ENCODE measurements at regions not wholly inside any gene's neighbourhood (a gene's known extent, or its start where the extent isn't known, plus 50 kb on each side); places are given as distances from the start of the nearest gene placed in this dataset.

DNA sequence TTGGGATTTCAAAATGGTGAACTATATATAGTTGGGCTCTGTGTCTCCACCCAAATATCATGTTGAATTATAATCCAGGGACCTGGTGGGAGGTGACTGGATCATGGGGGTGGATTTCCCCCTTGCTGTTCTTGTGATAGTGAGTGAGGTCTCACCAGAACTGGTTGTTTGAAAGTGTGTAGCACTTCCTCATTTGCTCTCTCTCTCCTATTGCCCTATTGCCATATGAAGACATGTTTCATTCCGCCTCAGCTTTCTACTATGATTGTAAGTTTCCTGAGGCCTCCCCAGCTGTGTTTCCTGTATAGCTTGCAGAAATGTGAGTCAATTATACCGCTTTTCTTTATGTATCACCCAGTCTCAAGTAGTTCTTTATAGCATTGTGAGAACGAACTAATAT, 545.6 kb downstream of the TRAM1L1 start:
- TF ChIP-seq POLR2A (IDR thresholded peaks at IDR 0.05): no peak
- TF ChIP-seq, protein P1, sequence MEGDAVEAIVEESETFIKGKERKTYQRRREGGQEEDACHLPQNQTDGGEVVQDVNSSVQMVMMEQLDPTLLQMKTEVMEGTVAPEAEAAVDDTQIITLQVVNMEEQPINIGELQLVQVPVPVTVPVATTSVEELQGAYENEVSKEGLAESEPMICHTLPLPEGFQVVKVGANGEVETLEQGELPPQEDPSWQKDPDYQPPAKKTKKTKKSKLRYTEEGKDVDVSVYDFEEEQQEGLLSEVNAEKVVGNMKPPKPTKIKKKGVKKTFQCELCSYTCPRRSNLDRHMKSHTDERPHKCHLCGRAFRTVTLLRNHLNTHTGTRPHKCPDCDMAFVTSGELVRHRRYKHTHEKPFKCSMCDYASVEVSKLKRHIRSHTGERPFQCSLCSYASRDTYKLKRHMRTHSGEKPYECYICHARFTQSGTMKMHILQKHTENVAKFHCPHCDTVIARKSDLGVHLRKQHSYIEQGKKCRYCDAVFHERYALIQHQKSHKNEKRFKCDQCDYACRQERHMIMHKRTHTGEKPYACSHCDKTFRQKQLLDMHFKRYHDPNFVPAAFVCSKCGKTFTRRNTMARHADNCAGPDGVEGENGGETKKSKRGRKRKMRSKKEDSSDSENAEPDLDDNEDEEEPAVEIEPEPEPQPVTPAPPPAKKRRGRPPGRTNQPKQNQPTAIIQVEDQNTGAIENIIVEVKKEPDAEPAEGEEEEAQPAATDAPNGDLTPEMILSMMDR (IDR thresholded peaks at IDR 0.05): no peak
